PC-3 (cell line): ENCODE measurements at regions not wholly inside any gene's neighbourhood (a gene's known extent, or its start where the extent isn't known, plus 50 kb on each side); places are given as distances from the start of the nearest gene placed in this dataset.

Experiments
- CTCF ChIP-seq: fragments of 300-600 bp; sonication (generic); conservative IDR thresholded peaks from 2 replicates; pipeline ENCODE4 v1.5.1; 2017; ENCODE audit warnings: antibody characterized with exemption, low read depth, mild to moderate bottlenecking, low read length
- EZH2 ChIP-seq: fragments of 300-600 bp; sonication (generic); IDR thresholded peaks from one replicate; pipeline ENCODE4 v1.6.1; 2017; ENCODE audit warnings: antibody characterized with exemption, mild to moderate bottlenecking, low read length; ENCODE audit not compliant: unreplicated experiment

GRCh38 chr1:190852611-190853010 is 374.9 kb upstream of the BRINP3 start:
- TF ChIP-seq CTCF (no peak), EZH2 (no peak)
